HCT116 (cell line): ENCODE measurements at regions not wholly inside any gene's neighbourhood (a gene's known extent, or its start where the extent isn't known, plus 50 kb on each side); places are given as distances from the start of the nearest gene placed in this dataset.

Experiments
- ATAC-seq: fragments of 200-7000 bp; cut with Tn5 transposase; 2 replicates; pipeline ENCODE4 v1.9.1; 2020; ENCODE audit warnings: mild to moderate bottlenecking, moderate library complexity
- BruUV-seq: library from RNA; stranded (reverse); fragments of 400-500 nt; replicated peaks from 2 replicates; lab custom pipeline; 2021; lab: Mats Ljungman, UMichigan
- CTCF ChIA-PET: fragments of 300-600 bp; sonication (Branson Sonifier 250); formaldehyde crosslinking; loops from one replicate; lab custom pipeline; 2021; ENCODE audit warnings: antibody characterized with exemption; lab: Charles Lee
- POLR2A ChIA-PET: fragments of 300-600, 350-600 bp; sonication (Branson Sonifier 250); formaldehyde crosslinking; loops from one replicate; lab custom pipeline; 2021; ENCODE audit warnings: antibody characterized with exemption; lab: Charles Lee
- RAD21 ChIA-PET, 2 experiments: fragments of 300-600 bp; sonication (Branson Sonifier 250); formaldehyde crosslinking; loops; one replicate each; lab custom pipeline; 2023; ENCODE audit warnings: low total read pairs in 2 of 2; ENCODE audit not compliant: uncharacterized antibody in 2 of 2, unreplicated experiment in 2 of 2, low non-redundant PET in 1 of 2; lab: Charles Lee
- DNase-seq: peaks from one replicate; pipeline ENCODE4 v3.0.0-alpha.2; 2010; ENCODE audit warnings: low read depth, low spot score
- H2AFZ ChIP-seq: fragments of 200-600 bp; shearing (Covaris generic), sonication (generic); 2 replicates; pipeline ENCODE4 v1.6.1; 2017; ENCODE audit warnings: low read depth, mixed run types, mixed read lengths, antibody characterized with exemption, low read length; ENCODE audit not compliant: poor library complexity, severe bottlenecking
- H3K27ac ChIP-seq: 2 replicates; pipeline ENCODE4 v1.5.1; 2012; ENCODE audit warnings: low read depth, low read length
- H3K27me3 ChIP-seq: fragments of 200-600 bp; sonication (generic); 2 replicates; pipeline ENCODE4 v1.6.1; 2016; ENCODE audit warnings: mixed run types, low read length, mixed read lengths; ENCODE audit not compliant: insufficient read depth
- H3K36me3 ChIP-seq, 2 experiments: fragments of 200-500 bp in 1 of 2; fragments of 200-600 bp in 1 of 2; sonication (Bioruptor generic) in 1 of 2; sonication (generic) in 1 of 2; 2 replicates each; pipeline versions ENCODE4 v1.5.1 to v1.6.1; 2014 to 2016; ENCODE audit warnings: low read length in 2 of 2, inconsistent platforms in 1 of 2, mixed read lengths in 1 of 2, mixed run types in 1 of 2; ENCODE audit not compliant: insufficient read depth in 2 of 2, control insufficient read depth in 1 of 2
- H3K4me1 ChIP-seq, 2 experiments: fragments of 200-600 bp in 1 of 2; sonication (generic) in 1 of 2; 2 replicates each; pipeline versions ENCODE4 v1.5.1 to v1.6.1; 2012 to 2017; ENCODE audit warnings: low read length in 2 of 2, inconsistent platforms in 1 of 2, mild to moderate bottlenecking in 1 of 2, mixed read lengths in 1 of 2, mixed run types in 1 of 2, moderate library complexity in 1 of 2; ENCODE audit not compliant: insufficient read depth in 2 of 2, control insufficient read depth in 1 of 2
- H3K4me2 ChIP-seq: fragments of 200-600 bp; sonication (generic); 2 replicates; pipeline ENCODE4 v1.6.1; 2017; ENCODE audit warnings: mixed run types, low read length, mixed read lengths
- H3K4me3 ChIP-seq, 2 experiments: fragments of 200-600 bp in 1 of 2; sonication (generic) in 1 of 2; replicated peaks in 1 of 2; 2 replicates each; pipeline ENCODE4 v1.5.1; 2011 to 2016; ENCODE audit warnings: low read length in 2 of 2, control low read depth in 1 of 2, low read depth in 1 of 2, mild to moderate bottlenecking in 1 of 2, mixed read lengths in 1 of 2, mixed run types in 1 of 2
- H3K79me2 ChIP-seq: fragments of 200-600 bp; sonication (generic); 2 replicates; pipeline ENCODE4 v1.6.1; 2017; ENCODE audit warnings: mild to moderate bottlenecking, mixed run types, low read length, moderate library complexity, mixed read lengths; ENCODE audit not compliant: insufficient read depth
- H3K9ac ChIP-seq: fragments of 200-600 bp; sonication (generic); 2 replicates; pipeline ENCODE4 v1.6.1; 2016; ENCODE audit warnings: low read length, mixed read lengths
- H3K9me2 ChIP-seq: fragments of 200-600 bp; sonication (generic), shearing (Covaris generic); 2 replicates; pipeline ENCODE4 v1.6.1; 2017; ENCODE audit warnings: mixed run types, mild to moderate bottlenecking, moderate library complexity; ENCODE audit not compliant: insufficient read depth
- H3K9me3 ChIP-seq, 2 experiments: fragments of 200-500 bp in 1 of 2; fragments of 200-600 bp in 1 of 2; sonication (Bioruptor generic) in 1 of 2; sonication (generic) in 1 of 2; 2 replicates each; pipeline ENCODE4 v1.6.1; 2014 to 2017; ENCODE audit warnings: low read length in 2 of 2, mixed read lengths in 2 of 2, inconsistent platforms in 1 of 2, low read depth in 1 of 2, mild to moderate bottlenecking in 1 of 2, mixed run types in 1 of 2, moderate library complexity in 1 of 2; ENCODE audit not compliant: control insufficient read depth in 1 of 2, insufficient read depth in 1 of 2
- H4K20me1 ChIP-seq: fragments of 200-600 bp; sonication (generic), shearing (Covaris generic); 2 replicates; pipeline ENCODE4 v1.6.1; 2017; ENCODE audit warnings: mixed run types, mild to moderate bottlenecking, moderate library complexity; ENCODE audit not compliant: insufficient read depth
- FOSL1 ChIP-seq: IDR thresholded peaks from 2 replicates; pipeline ENCODE4 v1.6.1; 2012; ENCODE audit warnings: low read depth
- MAX ChIP-seq: IDR thresholded peaks from 2 replicates; pipeline ENCODE4 v1.6.1; 2012
- SIN3A ChIP-seq: IDR thresholded peaks from 2 replicates; pipeline ENCODE4 v1.6.1; 2012; ENCODE audit warnings: low read depth
- SP1 ChIP-seq: IDR thresholded peaks from 2 replicates; pipeline ENCODE4 v1.6.1; 2012; ENCODE audit warnings: low read depth
- ZFX ChIP-seq: fragments of 450-650 bp; IDR thresholded peaks from 2 replicates; pipeline ENCODE4 v1.6.1; 2017
- ZNF274 ChIP-seq: fragments of 200-500 bp; sonication (Bioruptor generic); IDR thresholded peaks from 2 replicates; pipeline ENCODE4 v1.6.1; 2014; ENCODE audit warnings: mild to moderate bottlenecking, low read depth, low read length, inconsistent platforms
- intact Hi-C: fragments of 100-400 bp; cut with micrococcal nuclease; formaldehyde crosslinking; loops from 2 replicates; pipeline ENCODE4 v1.10.0; 2022

- Histone ChIP-seq H3K9me2 (no peaks in the 10 kb centered on the region), H3K27me3 (no peaks in the 10 kb centered on the region), H3K4me3 (no peak overlapping the region), H3K79me2 (no peaks in the 10 kb centered on the region), H3K36me3 (no peaks in the 10 kb centered on the region), H3K27ac (no peak overlapping the region), H4K20me1 (no peaks in the 10 kb centered on the region), H3K4me2 (no peak overlapping the region), H3K9ac (no peak overlapping the region), H3K4me1 (peaks cover 9 to 44% of the 10 kb centered on the region in 2 experiments), H3K9me3 (no peaks in the 10 kb centered on the region), H2AFZ (no peak overlapping the region)
- ChIA-PET RAD21 (no interaction called here), CTCF (no interaction called here), POLR2A (no interaction called here)
- BruUV-seq: no TSS peak
- no peak for ATAC-seq
- no peak for DNase-seq
- intact Hi-C loops: no loop called here
- TF ChIP-seq ZNF274 (no peak), ZFX (no peak), MAX (no peak), SIN3A (no peak), SP1 (no peak)
Observed at GRCh38 chr10:3528271-3528670, 256.7 kb downstream of the KLF6 start.

GRCh38 chr10:3527869-3528268, 257.1 kb downstream of the KLF6 start:
- H3K27ac ChIP-seq: no peak overlapping the region
- no peaks in the 10 kb centered on the region for H3K27me3 ChIP-seq
- ChIA-PET RAD21 (no interaction called here), POLR2A (no interaction called here)
- H2AFZ ChIP-seq: no peak overlapping the region
- no peaks in the 10 kb centered on the region for H3K36me3 ChIP-seq
- H3K9ac ChIP-seq: no peak overlapping the region
- H3K4me1 ChIP-seq: peaks cover 5 to 40% of the 10 kb centered on the region in 2 experiments
- no peak overlapping the region for H3K4me2 ChIP-seq
- no peak overlapping the region for H3K4me3 ChIP-seq
- intact Hi-C loops: no loop called here
- no peak for DNase-seq
- no peak for ATAC-seq
- no peaks in the 10 kb centered on the region for H3K9me2 ChIP-seq
- H4K20me1 ChIP-seq: no peaks in the 10 kb centered on the region
- no peak for TF ChIP-seq FOSL1
- TF ChIP-seq, all 23 proteins: peak for 0
- BruUV-seq: no TSS peak
- CTCF ChIA-PET: no interaction called here
- Histone ChIP-seq H3K9me3 (no peaks in the 10 kb centered on the region), H3K79me2 (no peaks in the 10 kb centered on the region)
